ENCODE measurements at regions not wholly inside any gene's neighbourhood (a gene's known extent, or its start where the extent isn't known, plus 50 kb on each side); places are given as distances from the start of the nearest gene placed in this dataset.

- H2AFZ ChIP-seq (ENCODE audit: low read depth) = no peak overlapping the region
- no peaks in the 10 kb centered on the region for H3F3A ChIP-seq (replicated peaks; ENCODE audit: insufficient read depth)
- H4K20me1 ChIP-seq (ENCODE audit: insufficient read depth) = no peaks in the 10 kb centered on the region
- ChIA-PET POLR2A (no interaction called here), CTCF (no interaction called here)
- no peaks in the 10 kb centered on the region for H3K4me1 ChIP-seq (ENCODE audit: control insufficient read depth in 1 of 2, insufficient read depth in 2 of 2, low read depth in 1 of 2, low read length in 1 of 2)
- 1% methylated on average over 2 of the region's 2 CpGs for WGBS (ENCODE audit: low lambda C conversion rate)
- H3K9me3 ChIP-seq = no peaks in the 10 kb centered on the region
- no peaks in the 10 kb centered on the region for H3K27me3 ChIP-seq (ENCODE audit: insufficient read depth)
- no peaks in the 10 kb centered on the region for H3K36me3 ChIP-seq (replicated peaks in 1 of 2; ENCODE audit: control insufficient read depth in 1 of 2, insufficient read depth in 2 of 2, low read length in 1 of 2)
- H3K79me2 ChIP-seq (ENCODE audit: insufficient read depth) = no peaks in the 10 kb centered on the region
- H3K4me2 ChIP-seq = no peak overlapping the region
- H3K9me2 ChIP-seq = 0 out of 2 replicates have a peak, but pooled peaks cover 3% of the 10 kb centered on the region
- no peak for DNase-seq
- no peak for TF ChIP-seq USF1 (IDR thresholded peaks at IDR 0.05; ENCODE audit: borderline replicate concordance, low read depth)
- no peak for TF ChIP-seq USF2 (IDR thresholded peaks at IDR 0.05; ENCODE audit: borderline replicate concordance, low read depth, low read length)
- TF ChIP-seq YY1 (IDR thresholded peaks at IDR 0.05; ENCODE audit: low read depth) = no peak
- TF ChIP-seq EP300 (IDR thresholded peaks at IDR 0.05; ENCODE audit: borderline replicate concordance in 1 of 2, low read depth in 1 of 2, low read length in 1 of 2) = no peak
- TF ChIP-seq RAD21 (IDR thresholded peaks at IDR 0.05; ENCODE audit: low read length) = no peak
- no peak for TF ChIP-seq ELF1 (IDR thresholded peaks at IDR 0.05)
- no peak for TF ChIP-seq NRF1 (IDR thresholded peaks at IDR 0.05; ENCODE audit: low read depth, low read length)
- TF ChIP-seq TAF1 (IDR thresholded peaks at IDR 0.05; ENCODE audit: borderline replicate concordance, low read depth, low read length) = no peak
- no peak for TF ChIP-seq PBX3 (IDR thresholded peaks at IDR 0.05)
- no peak for TF ChIP-seq JUND (IDR thresholded peaks at IDR 0.05)
- no peak for TF ChIP-seq FOXM1 (IDR thresholded peaks at IDR 0.05; ENCODE audit: low read depth)
- TF ChIP-seq RFX5 (IDR thresholded peaks at IDR 0.05; ENCODE audit: low read length) = no peak
- TF ChIP-seq MEF2A (IDR thresholded peaks at IDR 0.05; ENCODE audit: borderline replicate concordance, low read depth) = no peak
- H3K4me3 ChIP-seq (ENCODE audit: low read depth in 2 of 2, low read length in 1 of 2) = no peak overlapping the region
- no peak overlapping the region for H3K9ac ChIP-seq
- H3K27ac ChIP-seq (ENCODE audit: low read depth in 2 of 2, low read length in 1 of 2) = no peak overlapping the region
Observed at GRCh38 chr6:19159561-19159960, 677.6 kb upstream of the ID4 start.

GRCh38 chr6:19160081-19160730 is 677.0 kb upstream of the ID4 start:
- H3K27ac ChIP-seq (ENCODE audit: low read depth in 2 of 2, low read length in 1 of 2) = no peak overlapping the region
- no peak overlapping the region for H3K4me2 ChIP-seq
- no peaks in the 10 kb centered on the region for H3K79me2 ChIP-seq (ENCODE audit: insufficient read depth)
- no peaks in the 10 kb centered on the region for H3K9me3 ChIP-seq
- H3K4me1 ChIP-seq (ENCODE audit: control insufficient read depth in 1 of 2, insufficient read depth in 2 of 2, low read depth in 1 of 2, low read length in 1 of 2) = no peaks in the 10 kb centered on the region
- TF ChIP-seq RAD21 (IDR thresholded peaks at IDR 0.05; ENCODE audit: low read length) (no peak), FOXJ3 (CRISPR knock-in tag; IDR thresholded peaks at IDR 0.05) (no peak)
- no peaks in the 10 kb centered on the region for H3K36me3 ChIP-seq (replicated peaks in 1 of 2; ENCODE audit: control insufficient read depth in 1 of 2, insufficient read depth in 2 of 2, low read length in 1 of 2)
- 0 out of 2 replicates have a peak, but pooled peaks cover 3% of the 10 kb centered on the region for H3K9me2 ChIP-seq
- H3F3A ChIP-seq (replicated peaks; ENCODE audit: insufficient read depth) = no peaks in the 10 kb centered on the region
- no peak for DNase-seq
- H3K27me3 ChIP-seq (ENCODE audit: insufficient read depth) = no peaks in the 10 kb centered on the region
- H3K4me3 ChIP-seq (ENCODE audit: low read depth in 2 of 2, low read length in 1 of 2) = no peak overlapping the region
- H2AFZ ChIP-seq (ENCODE audit: low read depth) = no peak overlapping the region
- H3K9ac ChIP-seq = no peak overlapping the region
- ChIA-PET CTCF (no interaction called here), POLR2A (no interaction called here)
- WGBS (ENCODE audit: low lambda C conversion rate) = 0% methylated on average over 2 of the region's 2 CpGs
- H4K20me1 ChIP-seq (ENCODE audit: insufficient read depth) = no peaks in the 10 kb centered on the region
